ENCODE measurements at regions not wholly inside any gene's neighbourhood (a gene's known extent, or its start where the extent isn't known, plus 50 kb on each side); places are given as distances from the start of the nearest gene placed in this dataset.

- TF ChIP-seq CTCF (IDR thresholded peaks at IDR 0.05) (no peak), POLR2A (IDR thresholded peaks at IDR 0.05) (no peak)
Measured at GRCh38 chr5:61790678-61791077, 458.6 kb downstream of the ZSWIM6 start.
